HEK293 (cell line): ENCODE measurements at regions not wholly inside any gene's neighbourhood (a gene's known extent, or its start where the extent isn't known, plus 50 kb on each side); places are given as distances from the start of the nearest gene placed in this dataset.

Experiments
- CTCF ChIA-PET: fragments of 350-600 bp; formaldehyde crosslinking; extraction: SDS; loops from one replicate; lab custom pipeline; 2021; ENCODE audit warnings: antibody characterized with exemption; lab: Yijun Ruan, JAX
- POLR2A ChIA-PET: fragments of 300-600 bp; formaldehyde crosslinking; extraction: SDS; loops from one replicate; lab custom pipeline; 2020; ENCODE audit warnings: antibody characterized with exemption, inconsistent platforms; lab: Yijun Ruan, JAX
- H3K27ac ChIP-seq: fragments of 200-500 bp; sonication (Bioruptor generic); 2 replicates; pipeline ENCODE4 v1.5.1; 2014; ENCODE audit warnings: low read depth, low read length, control low read depth, inconsistent platforms; ENCODE audit errors: extremely low read depth
- H3K36me3 ChIP-seq, 2 experiments: fragments of 200-500 bp in 1 of 2; sonication (Bioruptor generic) in 1 of 2; 1 replicate in 1 of 2; 2 replicates in 1 of 2; pipeline ENCODE4 v1.5.1; 2014 to 2017; ENCODE audit warnings: inconsistent platforms in 2 of 2, low read length in 2 of 2; ENCODE audit not compliant: control insufficient read depth in 2 of 2, insufficient read depth in 1 of 2
- H3K4me1 ChIP-seq: fragments of 200-500 bp; sonication (Bioruptor generic); 2 replicates; pipeline ENCODE4 v1.5.1; 2014; ENCODE audit warnings: mild to moderate bottlenecking, low read length, inconsistent platforms; ENCODE audit not compliant: control insufficient read depth, insufficient read depth
- H3K4me3 ChIP-seq: 2 replicates; pipeline ENCODE4 v1.5.1; 2011; ENCODE audit warnings: low read depth, mild to moderate bottlenecking, control low read depth, low read length, moderate library complexity
- H3K9me3 ChIP-seq: fragments of 200-500 bp; sonication (Bioruptor generic); 2 replicates; pipeline ENCODE4 v1.5.1; 2014; ENCODE audit warnings: low read depth, low read length, inconsistent platforms; ENCODE audit not compliant: control insufficient read depth, insufficient read depth
- EGR2 ChIP-seq: fragments of 450-650 bp; formaldehyde crosslinking; IDR thresholded peaks from 2 replicates; pipeline ENCODE4 v1.5.1; 2016; ENCODE audit warnings: low read depth, missing biosample characterization, missing genetic modification characterization
- GLI4 ChIP-seq: fragments of 450-650 bp; formaldehyde crosslinking; IDR thresholded peaks from 2 replicates; pipeline ENCODE4 v1.5.1; 2016; ENCODE audit warnings: missing biosample characterization, missing genetic modification characterization
- IKZF3 ChIP-seq: fragments of 450-650 bp; IDR thresholded peaks from 2 replicates; pipeline ENCODE4 v1.5.0; 2018; ENCODE audit warnings: missing biosample characterization, mild to moderate bottlenecking, missing genetic modification characterization, moderate library complexity
- PRDM10 ChIP-seq: fragments of 450-650 bp; formaldehyde crosslinking; IDR thresholded peaks from 2 replicates; pipeline ENCODE4 v1.5.1; 2016; ENCODE audit warnings: missing biosample characterization, missing genetic modification characterization
- PRDM6 ChIP-seq: fragments of 450-650 bp; formaldehyde crosslinking; IDR thresholded peaks from 2 replicates; pipeline ENCODE4 v1.5.1; 2017; ENCODE audit warnings: missing biosample characterization, missing genetic modification characterization
- SP2 ChIP-seq: fragments of 450-650 bp; formaldehyde crosslinking; IDR thresholded peaks from 2 replicates; pipeline ENCODE4 v1.5.1; 2016; ENCODE audit warnings: missing biosample characterization, missing genetic modification characterization
- TRIM28 ChIP-seq: IDR thresholded peaks from 2 replicates; pipeline ENCODE4 v1.6.1; 2011; ENCODE audit warnings: low read length, control low read depth, borderline replicate concordance
- ZBTB49 ChIP-seq: fragments of 450-650 bp; formaldehyde crosslinking; IDR thresholded peaks from 2 replicates; pipeline ENCODE4 v1.5.1; 2016; ENCODE audit warnings: missing biosample characterization, missing genetic modification characterization, low read depth
- ZEB2 ChIP-seq: fragments of 450-650 bp; formaldehyde crosslinking; IDR thresholded peaks from 2 replicates; pipeline ENCODE4 v1.5.1; 2016; ENCODE audit warnings: missing biosample characterization, missing genetic modification characterization
- ZFP37 ChIP-seq: fragments of 450-650 bp; formaldehyde crosslinking; IDR thresholded peaks from 2 replicates; pipeline ENCODE4 v1.5.1; 2016; ENCODE audit warnings: missing biosample characterization, missing genetic modification characterization
- ZNF10 ChIP-seq: fragments of 450-650 bp; formaldehyde crosslinking; IDR thresholded peaks from 2 replicates; pipeline ENCODE4 v1.5.1; 2017; ENCODE audit warnings: missing biosample characterization, missing genetic modification characterization
- ZNF26 ChIP-seq: fragments of 450-650 bp; formaldehyde crosslinking; IDR thresholded peaks from 2 replicates; pipeline ENCODE4 v1.5.1; 2016; ENCODE audit warnings: missing biosample characterization, missing genetic modification characterization
- ZNF266 ChIP-seq: fragments of 450-650 bp; formaldehyde crosslinking; IDR thresholded peaks from 2 replicates; pipeline ENCODE4 v1.5.1; 2016; ENCODE audit warnings: missing biosample characterization, missing genetic modification characterization, low read depth
- ZNF341 ChIP-seq: fragments of 450-650 bp; formaldehyde crosslinking; IDR thresholded peaks from 2 replicates; pipeline ENCODE4; 2016; ENCODE audit warnings: low read depth, missing biosample characterization, missing genetic modification characterization
- ZNF514 ChIP-seq: fragments of 450-650 bp; formaldehyde crosslinking; IDR thresholded peaks from 2 replicates; pipeline ENCODE4 v1.5.1; 2016; ENCODE audit warnings: missing biosample characterization, missing genetic modification characterization
- ZNF544 ChIP-seq: fragments of 450-650 bp; formaldehyde crosslinking; IDR thresholded peaks from 2 replicates; pipeline ENCODE4 v1.5.0; 2017; ENCODE audit warnings: missing biosample characterization, missing genetic modification characterization
- ZNF692 ChIP-seq: fragments of 450-650 bp; formaldehyde crosslinking; IDR thresholded peaks from 2 replicates; pipeline ENCODE4 v1.5.1; 2016; ENCODE audit warnings: missing biosample characterization, missing genetic modification characterization
- ZNF707 ChIP-seq: fragments of 450-650 bp; formaldehyde crosslinking; IDR thresholded peaks from 2 replicates; pipeline ENCODE4 v1.5.1; 2016; ENCODE audit warnings: missing biosample characterization, missing genetic modification characterization
- TF ChIP-seq, protein P1 (sequence below): fragments of 450-650 bp; formaldehyde crosslinking; IDR thresholded peaks from 2 replicates; pipeline ENCODE4 v1.5.1; 2016; ENCODE audit warnings: missing biosample characterization, missing genetic modification characterization
- TF ChIP-seq, protein P2 (sequence below): fragments of 450-650 bp; formaldehyde crosslinking; IDR thresholded peaks from 2 replicates; pipeline ENCODE4 v1.5.1; 2016; ENCODE audit warnings: missing biosample characterization, missing genetic modification characterization, low read depth

DNA sequence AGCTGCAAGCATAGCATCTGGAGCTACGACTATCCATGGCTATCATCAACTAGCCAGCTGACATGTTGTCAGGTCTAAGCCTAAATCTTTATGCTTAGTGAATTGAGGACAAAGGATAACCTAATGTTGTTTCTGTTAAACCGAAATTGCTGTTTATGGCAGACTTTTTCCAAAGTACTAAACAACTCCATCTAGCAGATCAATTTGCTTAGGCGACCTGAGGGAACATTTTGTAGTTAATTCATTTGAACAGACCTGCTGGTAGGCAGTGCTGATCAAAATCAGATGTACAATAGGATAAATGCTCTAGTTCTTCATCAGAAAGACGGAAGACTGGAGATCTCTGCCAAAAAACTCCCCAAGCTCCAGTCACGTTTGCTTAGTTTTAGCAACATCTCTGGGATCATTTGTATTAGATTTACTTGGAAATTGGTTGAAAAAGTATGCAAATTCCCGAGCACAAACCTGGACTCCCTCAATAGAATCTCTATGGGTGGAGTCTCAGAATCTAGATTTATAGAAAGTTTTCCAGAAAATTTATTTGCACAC, 301.6 kb upstream of the NRP1 start:
- POLR2A ChIA-PET: no interaction called here
- Histone ChIP-seq H3K4me3 (no peak overlapping the region), H3K27ac (no peak overlapping the region), H3K9me3 (no peaks in the 10 kb centered on the region), H3K4me1 (no peaks in the 10 kb centered on the region), H3K36me3 (no peaks in the 10 kb centered on the region)
- TF ChIP-seq ZEB2 (tag by site-specific recombination) (no peak), ZNF10 (tag by site-specific recombination) (no peak), SP2 (tag by site-specific recombination) (no peak), PRDM10 (no peak), ZNF341 (tag by site-specific recombination) (no peak), ZBTB49 (tag by site-specific recombination) (no peak), IKZF3 (tag by site-specific recombination) (no peak), ZNF707 (tag by site-specific recombination) (no peak), ZFP37 (no peak), ZNF544 (tag by site-specific recombination) (no peak), EGR2 (tag by site-specific recombination) (no peak), ZNF266 (no peak), GLI4 (no peak), TRIM28 (no peak), ZNF692 (no peak), ZNF26 (tag by site-specific recombination) (no peak), ZNF514 (tag by site-specific recombination) (no peak), PRDM6 (no peak)
- TF ChIP-seq, protein P1, sequence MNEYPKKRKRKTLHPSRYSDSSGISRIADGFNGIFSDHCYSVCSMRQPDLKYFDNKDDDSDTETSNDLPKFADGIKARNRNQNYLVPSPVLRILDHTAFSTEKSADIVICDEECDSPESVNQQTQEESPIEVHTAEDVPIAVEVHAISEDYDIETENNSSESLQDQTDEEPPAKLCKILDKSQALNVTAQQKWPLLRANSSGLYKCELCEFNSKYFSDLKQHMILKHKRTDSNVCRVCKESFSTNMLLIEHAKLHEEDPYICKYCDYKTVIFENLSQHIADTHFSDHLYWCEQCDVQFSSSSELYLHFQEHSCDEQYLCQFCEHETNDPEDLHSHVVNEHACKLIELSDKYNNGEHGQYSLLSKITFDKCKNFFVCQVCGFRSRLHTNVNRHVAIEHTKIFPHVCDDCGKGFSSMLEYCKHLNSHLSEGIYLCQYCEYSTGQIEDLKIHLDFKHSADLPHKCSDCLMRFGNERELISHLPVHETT (tag by site-specific recombination): no peak
- TF ChIP-seq, protein P2, sequence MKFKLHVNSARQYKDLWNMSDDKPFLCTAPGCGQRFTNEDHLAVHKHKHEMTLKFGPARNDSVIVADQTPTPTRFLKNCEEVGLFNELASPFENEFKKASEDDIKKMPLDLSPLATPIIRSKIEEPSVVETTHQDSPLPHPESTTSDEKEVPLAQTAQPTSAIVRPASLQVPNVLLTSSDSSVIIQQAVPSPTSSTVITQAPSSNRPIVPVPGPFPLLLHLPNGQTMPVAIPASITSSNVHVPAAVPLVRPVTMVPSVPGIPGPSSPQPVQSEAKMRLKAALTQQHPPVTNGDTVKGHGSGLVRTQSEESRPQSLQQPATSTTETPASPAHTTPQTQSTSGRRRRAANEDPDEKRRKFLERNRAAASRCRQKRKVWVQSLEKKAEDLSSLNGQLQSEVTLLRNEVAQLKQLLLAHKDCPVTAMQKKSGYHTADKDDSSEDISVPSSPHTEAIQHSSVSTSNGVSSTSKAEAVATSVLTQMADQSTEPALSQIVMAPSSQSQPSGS: no peak
- CTCF ChIA-PET: no interaction called here
